GM23338 (cell line): ENCODE measurements at regions not wholly inside any gene's neighbourhood (a gene's known extent, or its start where the extent isn't known, plus 50 kb on each side); places are given as distances from the start of the nearest gene placed in this dataset.

ENCODE experiments used
- ATAC-seq: fragments of 200-7000 bp; cut with Tn5 transposase; 3 replicates; pipeline ENCODE4 v1.9.1; 2020
- DNase-seq: peaks from one replicate; pipeline ENCODE4 v3.0.0-alpha.2; 2015; ENCODE audit warnings: low spot score
- H2AFZ ChIP-seq: fragments of 200-600 bp; sonication (generic); 2 replicates; pipeline ENCODE4 v1.8.0; 2016; ENCODE audit warnings: antibody characterized with exemption, mild to moderate bottlenecking, moderate library complexity
- H3F3A ChIP-seq: fragments of 200-600 bp; sonication (generic); replicated peaks from 2 replicates; pipeline ENCODE4 v1.8.0; 2017; ENCODE audit warnings: antibody characterized with exemption, mixed run types, low read depth
- H3K27ac ChIP-seq: fragments of 200-600 bp; sonication (generic); 2 replicates; pipeline ENCODE4 v1.6.1; 2016; ENCODE audit warnings: low read depth
- H3K27me3 ChIP-seq: fragments of 200-600 bp; sonication (generic); 2 replicates; pipeline ENCODE4 v1.8.0; 2016; ENCODE audit warnings: mild to moderate bottlenecking, mixed run types, moderate library complexity; ENCODE audit not compliant: insufficient read depth
- H3K36me3 ChIP-seq: fragments of 200-600 bp; sonication (generic); 2 replicates; pipeline ENCODE4 v1.8.0; 2016; ENCODE audit warnings: mild to moderate bottlenecking; ENCODE audit not compliant: insufficient read depth
- H3K4me1 ChIP-seq: fragments of 200-600 bp; sonication (generic); 2 replicates; pipeline ENCODE4 v1.8.0; 2016; ENCODE audit warnings: mild to moderate bottlenecking, moderate library complexity; ENCODE audit not compliant: insufficient read depth
- H3K4me2 ChIP-seq: fragments of 200-600 bp; sonication (generic); 2 replicates; pipeline ENCODE4 v1.7.1; 2017; ENCODE audit warnings: mixed run types
- H3K4me3 ChIP-seq: fragments of 200-600 bp; sonication (generic); 2 replicates; pipeline ENCODE4 v1.6.1; 2016; ENCODE audit warnings: mixed run types
- H3K79me2 ChIP-seq: fragments of 200-600 bp; sonication (generic); replicated peaks from 2 replicates; pipeline ENCODE4 v1.8.0; 2017; ENCODE audit warnings: mild to moderate bottlenecking; ENCODE audit not compliant: insufficient read depth
- H3K9me2 ChIP-seq: fragments of 200-600 bp; sonication (generic); 2 replicates; pipeline ENCODE4 v1.8.0; 2017; ENCODE audit not compliant: insufficient read depth
- H4K20me1 ChIP-seq: fragments of 200-600 bp; sonication (generic); replicated peaks from 2 replicates; pipeline ENCODE4 v1.8.0; 2017; ENCODE audit warnings: mild to moderate bottlenecking; ENCODE audit not compliant: insufficient read depth
- H3K27ac Mint-ChIP-seq: 2 replicates; pipeline ENCODE4 v1.8.0; 2020; ENCODE audit warnings: inconsistent platforms, mild to moderate bottlenecking, moderate library complexity, mixed read lengths
- H3K27me3 Mint-ChIP-seq: 3 replicates; pipeline ENCODE4 v1.8.0; 2022; ENCODE audit warnings: low read depth, mild to moderate bottlenecking, moderate library complexity, mixed read lengths, inconsistent platforms; ENCODE audit not compliant: insufficient read depth, poor library complexity
- H3K36me3 Mint-ChIP-seq: 3 replicates; pipeline ENCODE4 v1.8.0; 2021; ENCODE audit warnings: low read depth, mild to moderate bottlenecking, inconsistent platforms, moderate library complexity, mixed read lengths
- H3K4me1 Mint-ChIP-seq: 3 replicates; pipeline ENCODE4 v1.8.0; 2020; ENCODE audit warnings: mild to moderate bottlenecking, inconsistent platforms, mixed read lengths
- H3K4me3 Mint-ChIP-seq: 3 replicates; pipeline ENCODE4 v1.8.0; 2021; ENCODE audit warnings: moderate library complexity, mild to moderate bottlenecking, inconsistent platforms, mixed read lengths
- H3K9me3 Mint-ChIP-seq: 3 replicates; pipeline ENCODE4 v1.8.0; 2020; ENCODE audit warnings: moderate library complexity, mild to moderate bottlenecking, inconsistent platforms, mixed read lengths
- CREB1 ChIP-seq: fragments of 250-450 bp; sonication (Bioruptor Pico); IDR thresholded peaks from 2 replicates; pipeline ENCODE4 v1.5.0; 2020; ENCODE audit warnings: low read depth, mild to moderate bottlenecking, moderate library complexity
- CTCF ChIP-seq, 2 experiments: fragments of 200-600 bp in 1 of 2; sonication (generic) in 1 of 2; conservative IDR thresholded peaks; 2 replicates each; pipeline versions ENCODE4 v1.5.1 to v1.6.1; 2016 to 2017; ENCODE audit warnings: antibody characterized with exemption in 2 of 2, low read depth in 2 of 2, mild to moderate bottlenecking in 2 of 2, moderate library complexity in 1 of 2
- EZH2phosphoT487 ChIP-seq: fragments of 200-600 bp; sonication (generic); IDR thresholded peaks from one replicate; pipeline ENCODE4 v1.8.1; 2018; ENCODE audit warnings: antibody characterized with exemption; ENCODE audit not compliant: unreplicated experiment
- JUNB ChIP-seq: IDR thresholded peaks from one replicate; pipeline ENCODE4 v1.6.1; 2016; ENCODE audit warnings: antibody characterized with exemption; ENCODE audit not compliant: unreplicated experiment
- NANOG ChIP-seq: IDR thresholded peaks from 2 replicates; pipeline ENCODE4 v1.6.1; 2016; ENCODE audit warnings: antibody characterized with exemption, borderline replicate concordance
- POLR2AphosphoS5 ChIP-seq: IDR thresholded peaks from 2 replicates; pipeline ENCODE4 v1.6.1; 2016; ENCODE audit warnings: antibody characterized with exemption, low read depth
- REST ChIP-seq: IDR thresholded peaks from one replicate; pipeline ENCODE4 v1.6.1; 2018; ENCODE audit warnings: antibody characterized with exemption; ENCODE audit not compliant: unreplicated experiment
- STAT1 ChIP-seq: IDR thresholded peaks from one replicate; pipeline ENCODE4 v1.6.1; 2016; ENCODE audit warnings: antibody characterized with exemption; ENCODE audit not compliant: unreplicated experiment
- ZNF114 ChIP-seq: fragments of 250-450 bp; sonication (Bioruptor Pico); IDR thresholded peaks from 2 replicates; pipeline ENCODE4 v1.5.0; 2020; ENCODE audit warnings: mild to moderate bottlenecking, moderate library complexity
- ZNF331 ChIP-seq: fragments of 250-450 bp; sonication (Bioruptor Pico); IDR thresholded peaks from 2 replicates; pipeline ENCODE4 v1.5.0; 2020; ENCODE audit warnings: low read depth, mild to moderate bottlenecking, moderate library complexity
- TF ChIP-seq, protein P1 (sequence below): fragments of 250-450 bp; sonication (Bioruptor Pico); IDR thresholded peaks from 2 replicates; pipeline ENCODE4 v1.5.0; 2020; ENCODE audit warnings: mild to moderate bottlenecking, moderate library complexity

DNA sequence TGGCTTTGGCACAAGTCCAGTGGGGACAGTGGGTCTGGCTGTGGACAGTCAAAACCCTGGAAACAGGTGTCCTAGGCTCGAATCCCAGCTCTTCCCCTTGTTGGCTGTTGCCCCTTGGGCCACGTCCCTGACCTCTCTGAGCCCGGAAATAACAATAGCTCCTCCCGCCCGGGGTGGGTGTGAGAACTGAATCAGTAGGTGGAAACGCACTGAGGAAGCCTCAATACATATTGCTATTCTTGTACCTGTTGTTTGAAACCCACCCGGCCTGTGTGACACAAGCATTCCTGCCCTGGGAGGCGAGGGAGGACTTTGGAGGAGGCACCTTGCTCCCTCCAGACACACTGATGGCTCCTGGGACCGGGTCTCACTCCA, 134.1 kb downstream of the OLFM1 start:
- peaks cover 6% of the 10 kb centered on the region; the same call in 1 of the 2 replicates for H3K4me1 ChIP-seq
- no peaks in the 10 kb centered on the region for H3K36me3 Mint-ChIP-seq

More for the DNA sequence above, 134.1 kb downstream of the OLFM1 start:
- TF ChIP-seq, protein P1, sequence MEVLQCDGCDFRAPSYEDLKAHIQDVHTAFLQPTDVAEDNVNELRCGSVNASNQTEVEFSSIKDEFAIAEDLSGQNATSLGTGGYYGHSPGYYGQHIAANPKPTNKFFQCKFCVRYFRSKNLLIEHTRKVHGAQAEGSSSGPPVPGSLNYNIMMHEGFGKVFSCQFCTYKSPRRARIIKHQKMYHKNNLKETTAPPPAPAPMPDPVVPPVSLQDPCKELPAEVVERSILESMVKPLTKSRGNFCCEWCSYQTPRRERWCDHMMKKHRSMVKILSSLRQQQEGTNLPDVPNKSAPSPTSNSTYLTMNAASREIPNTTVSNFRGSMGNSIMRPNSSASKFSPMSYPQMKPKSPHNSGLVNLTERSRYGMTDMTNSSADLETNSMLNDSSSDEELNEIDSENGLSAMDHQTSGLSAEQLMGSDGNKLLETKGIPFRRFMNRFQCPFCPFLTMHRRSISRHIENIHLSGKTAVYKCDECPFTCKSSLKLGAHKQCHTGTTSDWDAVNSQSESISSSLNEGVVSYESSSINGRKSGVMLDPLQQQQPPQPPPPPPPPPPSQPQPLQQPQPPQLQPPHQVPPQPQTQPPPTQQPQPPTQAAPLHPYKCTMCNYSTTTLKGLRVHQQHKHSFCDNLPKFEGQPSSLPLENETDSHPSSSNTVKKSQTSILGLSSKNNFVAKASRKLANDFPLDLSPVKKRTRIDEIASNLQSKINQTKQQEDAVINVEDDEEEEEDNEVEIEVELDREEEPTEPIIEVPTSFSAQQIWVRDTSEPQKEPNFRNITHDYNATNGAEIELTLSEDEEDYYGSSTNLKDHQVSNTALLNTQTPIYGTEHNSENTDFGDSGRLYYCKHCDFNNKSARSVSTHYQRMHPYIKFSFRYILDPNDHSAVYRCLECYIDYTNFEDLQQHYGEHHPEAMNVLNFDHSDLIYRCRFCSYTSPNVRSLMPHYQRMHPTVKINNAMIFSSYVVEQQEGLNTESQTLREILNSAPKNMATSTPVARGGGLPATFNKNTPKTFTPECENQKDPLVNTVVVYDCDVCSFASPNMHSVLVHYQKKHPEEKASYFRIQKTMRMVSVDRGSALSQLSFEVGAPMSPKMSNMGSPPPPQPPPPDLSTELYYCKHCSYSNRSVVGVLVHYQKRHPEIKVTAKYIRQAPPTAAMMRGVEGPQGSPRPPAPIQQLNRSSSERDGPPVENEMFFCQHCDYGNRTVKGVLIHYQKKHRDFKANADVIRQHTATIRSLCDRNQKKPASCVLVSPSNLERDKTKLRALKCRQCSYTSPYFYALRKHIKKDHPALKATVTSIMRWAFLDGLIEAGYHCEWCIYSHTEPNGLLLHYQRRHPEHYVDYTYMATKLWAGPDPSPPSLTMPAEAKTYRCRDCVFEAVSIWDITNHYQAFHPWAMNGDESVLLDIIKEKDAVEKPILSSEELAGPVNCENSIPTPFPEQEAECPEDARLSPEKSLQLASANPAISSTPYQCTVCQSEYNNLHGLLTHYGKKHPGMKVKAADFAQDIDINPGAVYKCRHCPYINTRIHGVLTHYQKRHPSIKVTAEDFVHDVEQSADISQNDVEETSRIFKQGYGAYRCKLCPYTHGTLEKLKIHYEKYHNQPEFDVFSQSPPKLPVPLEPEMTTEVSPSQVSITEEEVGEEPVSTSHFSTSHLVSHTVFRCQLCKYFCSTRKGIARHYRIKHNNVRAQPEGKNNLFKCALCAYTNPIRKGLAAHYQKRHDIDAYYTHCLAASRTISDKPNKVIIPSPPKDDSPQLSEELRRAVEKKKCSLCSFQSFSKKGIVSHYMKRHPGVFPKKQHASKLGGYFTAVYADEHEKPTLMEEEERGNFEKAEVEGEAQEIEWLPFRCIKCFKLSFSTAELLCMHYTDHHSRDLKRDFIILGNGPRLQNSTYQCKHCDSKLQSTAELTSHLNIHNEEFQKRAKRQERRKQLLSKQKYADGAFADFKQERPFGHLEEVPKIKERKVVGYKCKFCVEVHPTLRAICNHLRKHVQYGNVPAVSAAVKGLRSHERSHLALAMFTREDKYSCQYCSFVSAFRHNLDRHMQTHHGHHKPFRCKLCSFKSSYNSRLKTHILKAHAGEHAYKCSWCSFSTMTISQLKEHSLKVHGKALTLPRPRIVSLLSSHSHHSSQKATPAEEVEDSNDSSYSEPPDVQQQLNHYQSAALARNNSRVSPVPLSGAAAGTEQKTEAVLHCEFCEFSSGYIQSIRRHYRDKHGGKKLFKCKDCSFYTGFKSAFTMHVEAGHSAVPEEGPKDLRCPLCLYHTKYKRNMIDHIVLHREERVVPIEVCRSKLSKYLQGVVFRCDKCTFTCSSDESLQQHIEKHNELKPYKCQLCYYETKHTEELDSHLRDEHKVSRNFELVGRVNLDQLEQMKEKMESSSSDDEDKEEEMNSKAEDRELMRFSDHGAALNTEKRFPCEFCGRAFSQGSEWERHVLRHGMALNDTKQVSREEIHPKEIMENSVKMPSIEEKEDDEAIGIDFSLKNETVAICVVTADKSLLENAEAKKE, result no peak
- no peak for TF ChIP-seq REST
- no peak for TF ChIP-seq CREB1
- TF ChIP-seq NANOG, result no peak
- TF ChIP-seq POLR2AphosphoS5, result no peak
- TF ChIP-seq ZNF331, result no peak
- no peak for TF ChIP-seq STAT1
- TF ChIP-seq CTCF (conservative IDR thresholded peaks at IDR 0.05; ENCODE audit: low read depth in 2 of 2), result no peak
- no peak for TF ChIP-seq ZNF114 (CRISPR knock-in tag)
- no peak for TF ChIP-seq EZH2phosphoT487
- no peak for TF ChIP-seq JUNB
- no peak for ATAC-seq
- H3K4me3 Mint-ChIP-seq, result no peak overlapping the region
- DNase-seq, result no peak
- Histone ChIP-seq H3F3A (peaks cover 9% of the 10 kb centered on the region), H3K4me3 (no peak overlapping the region), H3K27me3 (no peaks in the 10 kb centered on the region), H3K27ac (no peak overlapping the region), H3K9me2 (no peaks in the 10 kb centered on the region), H3K4me2 (no peak overlapping the region), H3K36me3 (no peaks in the 10 kb centered on the region), H4K20me1 (no peaks in the 10 kb centered on the region), H2AFZ (no peak overlapping the region), H3K79me2 (no peaks in the 10 kb centered on the region)
- peaks cover 22% of the 10 kb centered on the region for H3K27me3 Mint-ChIP-seq
- H3K4me1 Mint-ChIP-seq, result peaks cover 55% of the 10 kb centered on the region
- H3K27ac Mint-ChIP-seq, result no peak overlapping the region
- no peaks in the 10 kb centered on the region; the same call in 2 of the 3 replicates for H3K9me3 Mint-ChIP-seq
